ENCODE measurements at regions not wholly inside any gene's neighbourhood (a gene's known extent, or its start where the extent isn't known, plus 50 kb on each side); places are given as distances from the start of the nearest gene placed in this dataset.

- TF ChIP-seq CTCF (IDR thresholded peaks at IDR 0.05; ENCODE audit: low read depth, low read length) (no peak), MAX (IDR thresholded peaks at IDR 0.05; ENCODE audit: low read depth, low read length) (no peak)
These were observed 521.7 kb downstream of the HINT1 start for GRCh38 chr5:130643321-130643720.
